AG04450 (cell line): ENCODE measurements at regions not wholly inside any gene's neighbourhood (a gene's known extent, or its start where the extent isn't known, plus 50 kb on each side); places are given as distances from the start of the nearest gene placed in this dataset.
"Not testable (repeated sequence)": the region's sequence is repeated elsewhere in the genome, so short reads cannot be mapped to it uniquely, and the experiment has no call there.

Experiments used
- CTCF ChIA-PET: fragments of 300-600, 350-600 bp; formaldehyde crosslinking; extraction: SDS; loops from one replicate; lab custom pipeline; 2022; ENCODE audit warnings: antibody characterized with exemption, inconsistent platforms; lab: Charles Lee
- POLR2A ChIA-PET: fragments of 350-600 bp; formaldehyde crosslinking; extraction: SDS; loops from one replicate; lab custom pipeline; 2021; ENCODE audit warnings: antibody characterized with exemption, inconsistent platforms; lab: Yijun Ruan, JAX
- DNase-seq: peaks from one replicate; pipeline ENCODE4 v3.0.0-alpha.2; 2011; ENCODE audit warnings: low read depth, low spot score
- H3K27ac ChIP-seq: one replicate; pipeline ENCODE4 v1.5.1; 2012; ENCODE audit warnings: low read depth, low read length, control low read depth
- H3K27me3 ChIP-seq: one replicate; pipeline ENCODE4 v1.6.0; 2012; ENCODE audit warnings: low read length; ENCODE audit not compliant: control insufficient read depth, insufficient read depth
- H3K4me3 ChIP-seq: 2 replicates; pipeline ENCODE4 v1.5.1; 2011; ENCODE audit warnings: mild to moderate bottlenecking, low read depth, low read length, control low read depth
- H3K9me3 ChIP-seq: 2 replicates; pipeline ENCODE4 v1.5.1; 2012; ENCODE audit warnings: low read length; ENCODE audit not compliant: control insufficient read depth, insufficient read depth
- CTCF ChIP-seq: IDR thresholded peaks from 2 replicates; pipeline ENCODE4 v1.5.1; 2011; ENCODE audit warnings: low read depth, low read length, control low read depth, inconsistent platforms

- Histone ChIP-seq H3K27ac (peak overlapping the region; percentile 21), H3K4me3 (no peak overlapping the region), H3K27me3 (no peaks in the 10 kb centered on the region), H3K9me3 (no peaks in the 10 kb centered on the region)
- POLR2A ChIA-PET, result interaction anchor here (1.1 to 1.8 kb wide), 3 partner anchors 10 to 187 kb away, joined by 4 to 5 read pairs (median 5); partner anchors contain the start of gene COL3A1
- no peak for DNase-seq
- CTCF ChIA-PET, result interaction anchor here (0.8 to 2.5 kb wide), 4 partner anchors 98 to 263 kb away, joined by 3 to 8 read pairs (median 4); no protein-coding TSS in a partner anchor
- no peak for TF ChIP-seq CTCF
Measured at GRCh38 chr2:188787658-188788240, 186.4 kb upstream of the COL3A1 start.

- CTCF ChIA-PET, result interaction anchor here (1.4 to 2.5 kb wide), 2 partner anchors 190 to 264 kb away, joined by 3 to 8 read pairs; no protein-coding TSS in a partner anchor
- POLR2A ChIA-PET, result interaction anchor here (1.8 kb wide), 1 partner anchor 159 kb away, joined by 4 read pairs; no protein-coding TSS in a partner anchor
- TF ChIP-seq CTCF, result no peak
Measured at GRCh38 chr2:188788621-188789020, 185.6 kb upstream of the COL3A1 start.

GRCh38 chr2:188789951-188790350, 184.2 kb upstream of the COL3A1 start:
- H3K9me3 ChIP-seq, result no peaks in the 10 kb centered on the region
- no peak overlapping the region for H3K4me3 ChIP-seq
- no peaks in the 10 kb centered on the region for H3K27me3 ChIP-seq
- no peak overlapping the region for H3K27ac ChIP-seq
- no peak for DNase-seq
- TF ChIP-seq CTCF, result no peak
- CTCF ChIA-PET, result interaction anchor here (0.6 to 2.5 kb wide), 2 partner anchors 52 to 265 kb away, joined by 3 to 8 read pairs; no protein-coding TSS in a partner anchor
- POLR2A ChIA-PET, result no interaction called here

More at GRCh38 chr2:188788621-188789020, 185.6 kb upstream of the COL3A1 start:
- Histone ChIP-seq H3K9me3 (no peaks in the 10 kb centered on the region), H3K27me3 (no peaks in the 10 kb centered on the region), H3K27ac (no peak overlapping the region), H3K4me3 (no peak overlapping the region)
- DNase-seq, result no peak

GRCh38 chr2:188794453-188794852, 179.7 kb upstream of the COL3A1 start:
- POLR2A ChIA-PET, CTCF ChIA-PET, H3K27ac ChIP-seq, H3K9me3 ChIP-seq, H3K4me3 ChIP-seq, H3K27me3 ChIP-seq, DNase-seq: not testable (repeated sequence)

- TF ChIP-seq CTCF, result no peak
- CTCF ChIA-PET, result no interaction called here
Measured at GRCh38 chr2:188795762-188796161, 178.4 kb upstream of the COL3A1 start.

More at GRCh38 chr2:188795762-188796161, 178.4 kb upstream of the COL3A1 start:
- POLR2A ChIA-PET, result no interaction called here
- no peak for DNase-seq
- no peak overlapping the region for H3K4me3 ChIP-seq
- no peak overlapping the region for H3K27ac ChIP-seq
- no peaks in the 10 kb centered on the region for H3K27me3 ChIP-seq
- H3K9me3 ChIP-seq, result no peaks in the 10 kb centered on the region
